HG03108 (cell line): ENCODE measurements at regions not wholly inside any gene's neighbourhood (a gene's known extent, or its start where the extent isn't known, plus 50 kb on each side); places are given as distances from the start of the nearest gene placed in this dataset.

Experiments used
- ATAC-seq: cut with Tn5 transposase; IDR thresholded peaks from one replicate; pipeline ENCODE4 v1.9.1; 2021; ENCODE audit warnings: moderate library complexity; ENCODE audit not compliant: unreplicated experiment

DNA sequence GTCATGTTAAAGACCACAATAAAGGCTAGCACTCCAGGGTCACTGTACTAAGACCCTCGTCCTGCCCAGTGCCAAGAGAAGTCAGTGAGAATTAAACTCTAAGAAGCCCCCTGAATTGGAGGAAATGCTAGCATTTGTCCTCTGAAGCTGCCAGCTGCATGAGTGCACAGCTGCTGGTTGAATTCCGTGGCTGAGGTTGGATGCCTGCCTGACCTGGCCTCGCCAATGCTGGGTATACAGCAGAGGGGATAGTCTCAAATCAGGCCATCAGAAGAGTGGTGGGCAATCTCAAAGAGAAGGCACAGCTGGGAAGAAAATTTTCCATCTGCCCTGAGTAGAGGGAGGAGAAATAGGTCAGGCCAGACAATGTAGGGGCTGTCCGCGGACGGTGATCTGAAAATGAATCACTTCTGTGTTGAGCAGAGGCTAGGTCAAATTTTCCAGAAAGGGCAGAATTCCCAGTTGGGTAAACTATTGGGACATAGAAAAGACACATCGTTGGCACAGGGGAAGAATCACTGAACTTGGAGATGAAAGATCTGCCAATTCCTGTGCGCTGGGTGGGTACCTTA lies 110.5 kb upstream of the AGAP1 start:
- no peak for ATAC-seq

DNA sequence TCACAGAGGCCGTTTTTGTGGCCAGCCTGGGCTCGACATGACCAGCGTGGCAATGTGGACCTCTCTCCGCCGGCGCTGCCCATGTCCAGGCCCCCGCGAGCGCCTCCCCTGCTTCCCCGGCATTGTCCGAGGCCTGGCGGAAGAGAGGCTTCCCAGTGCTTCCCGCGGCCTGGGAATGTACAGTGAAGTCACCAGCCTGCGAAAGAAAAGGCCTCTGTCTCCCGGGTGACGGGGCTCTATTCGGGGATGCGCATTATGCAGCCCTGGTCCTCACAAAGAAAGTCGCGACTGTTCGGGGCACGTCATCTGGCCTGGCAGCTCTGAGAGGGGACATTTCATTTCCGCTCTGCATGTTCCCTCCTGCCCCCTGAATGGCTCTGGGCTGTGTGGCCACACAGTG lies 109.2 kb upstream of the AGAP1 start:
- ATAC-seq, result no peak

DNA sequence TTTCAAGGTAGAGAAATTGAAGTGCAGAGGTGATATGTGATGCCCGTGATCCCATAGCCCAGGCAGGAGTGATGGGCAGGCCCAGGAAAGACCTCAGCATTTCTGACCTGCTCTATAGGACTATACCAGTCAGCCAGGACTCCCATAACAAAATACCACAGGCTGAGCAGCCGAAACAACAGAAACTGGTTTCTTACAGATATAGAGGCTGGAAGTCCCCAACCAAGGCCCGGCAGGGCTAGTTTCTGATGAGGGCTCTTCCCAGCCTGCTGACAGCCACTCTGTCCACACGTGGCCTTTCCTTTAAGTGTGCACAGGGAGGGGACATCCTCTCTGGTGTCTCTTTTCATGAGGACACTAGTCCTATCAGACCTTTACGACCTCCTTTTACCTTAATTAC lies 104.2 kb upstream of the AGAP1 start:
- ATAC-seq, result no peak

DNA sequence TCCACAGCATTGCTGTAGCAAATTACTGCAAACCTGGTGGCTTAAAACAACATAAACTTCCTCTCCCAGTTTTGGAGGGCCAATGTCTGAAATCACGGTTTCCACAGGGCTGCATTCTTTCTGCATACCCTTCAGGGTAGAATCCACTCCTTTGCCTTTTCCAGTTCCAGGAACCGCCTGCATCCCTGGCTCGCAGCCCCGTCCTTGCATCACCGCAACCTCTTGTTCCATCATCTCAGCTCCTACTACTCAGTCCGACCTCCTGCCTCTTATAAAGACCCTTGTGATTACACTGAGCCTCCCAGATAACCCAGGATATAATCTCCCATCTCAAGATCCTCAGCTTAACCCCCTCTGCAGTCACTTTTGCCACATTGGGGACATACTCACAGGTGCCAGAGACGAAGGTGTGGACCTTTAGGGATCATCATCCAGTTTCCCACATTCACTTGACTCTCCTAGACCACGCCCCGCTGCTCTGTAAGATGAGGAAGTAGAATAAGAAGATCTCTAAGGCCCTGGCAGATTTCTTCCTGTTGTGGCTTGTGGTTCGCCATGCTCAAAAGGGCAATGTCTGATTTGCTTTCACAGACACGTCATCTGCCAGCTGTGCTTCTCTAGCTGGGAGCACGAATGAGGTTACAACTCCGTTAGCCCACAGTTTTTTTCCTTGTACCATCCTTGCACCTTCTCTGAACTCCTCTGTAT lies 103.6 kb upstream of the AGAP1 start:
- no peak for ATAC-seq

DNA sequence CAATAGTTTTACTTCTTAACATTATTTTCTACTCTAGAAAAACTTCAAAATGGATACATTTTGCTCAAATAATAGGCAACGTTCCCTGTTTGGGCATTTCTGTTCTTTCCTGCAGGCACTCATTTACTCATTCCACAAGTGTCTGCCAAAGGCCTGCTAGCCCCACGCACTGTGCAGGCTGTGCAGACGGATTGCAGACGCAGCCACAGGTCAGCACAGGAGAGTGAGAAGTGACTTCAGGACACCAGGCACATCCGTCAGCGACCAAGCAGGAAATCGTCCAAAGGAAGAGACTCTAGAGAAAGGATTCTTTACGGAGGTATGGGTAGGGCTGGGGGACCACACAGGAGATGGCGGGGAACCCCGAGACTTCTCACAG lies 103.0 kb upstream of the AGAP1 start:
- no peak for ATAC-seq

DNA sequence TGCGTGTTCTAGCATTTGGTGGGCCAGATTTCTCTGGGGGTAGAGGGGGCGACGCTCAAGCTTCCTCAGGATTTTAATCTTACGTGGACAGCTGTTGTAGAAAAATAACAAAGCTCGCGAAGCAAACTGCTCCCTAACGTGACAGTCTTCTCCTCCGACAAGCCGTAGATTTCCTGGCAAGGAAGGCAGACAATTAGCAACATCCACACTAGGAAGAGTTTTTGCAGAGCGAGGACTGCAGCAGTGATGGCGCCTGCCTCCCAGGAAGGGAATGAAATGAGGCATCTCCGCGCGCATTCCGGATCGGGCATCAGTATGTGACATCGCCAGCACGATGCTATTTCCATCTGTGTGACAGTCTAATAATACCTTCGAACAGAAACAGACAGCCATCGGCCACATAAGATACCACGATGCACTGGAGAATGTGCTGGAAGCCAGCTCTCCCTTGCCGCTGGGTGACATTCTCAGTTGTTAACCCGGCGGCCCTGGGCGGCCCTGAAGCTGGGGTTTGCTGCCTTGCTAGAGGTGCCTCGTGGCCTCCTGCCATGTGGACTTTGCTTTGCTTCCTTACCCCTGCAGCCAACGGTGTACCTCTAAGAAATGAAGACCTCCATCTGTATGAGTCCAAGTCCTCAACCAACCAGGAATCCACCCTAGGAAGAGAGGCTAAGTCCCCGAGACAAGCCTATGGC lies 101.8 kb upstream of the AGAP1 start:
- ATAC-seq, result no peak

DNA sequence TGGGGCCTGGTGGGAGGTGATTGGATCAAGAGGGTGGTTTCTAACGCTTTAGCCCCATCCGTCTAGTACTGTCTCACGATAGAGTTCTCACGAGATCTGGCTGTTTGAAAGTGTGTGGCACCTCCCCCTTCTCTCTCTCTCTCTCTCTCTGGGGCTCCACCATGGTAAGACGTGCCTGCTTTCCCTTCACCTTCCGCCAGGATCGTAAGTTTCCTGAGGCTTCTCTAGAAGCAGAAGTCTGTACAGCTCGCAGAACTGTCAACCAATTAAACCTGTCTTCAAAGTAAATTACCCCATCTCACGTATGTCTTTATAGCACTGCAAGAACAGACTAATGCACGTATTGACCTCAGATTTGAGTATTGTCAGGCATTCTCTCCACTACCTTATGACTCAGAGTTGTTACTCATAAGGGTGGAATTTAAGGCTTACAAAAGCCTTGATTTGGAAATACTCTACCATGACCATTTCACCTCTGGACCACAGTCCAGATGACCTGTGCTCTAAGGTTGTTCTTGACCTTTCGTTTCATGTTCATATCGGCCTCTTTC lies 99.5 kb upstream of the AGAP1 start:
- no peak for ATAC-seq

DNA sequence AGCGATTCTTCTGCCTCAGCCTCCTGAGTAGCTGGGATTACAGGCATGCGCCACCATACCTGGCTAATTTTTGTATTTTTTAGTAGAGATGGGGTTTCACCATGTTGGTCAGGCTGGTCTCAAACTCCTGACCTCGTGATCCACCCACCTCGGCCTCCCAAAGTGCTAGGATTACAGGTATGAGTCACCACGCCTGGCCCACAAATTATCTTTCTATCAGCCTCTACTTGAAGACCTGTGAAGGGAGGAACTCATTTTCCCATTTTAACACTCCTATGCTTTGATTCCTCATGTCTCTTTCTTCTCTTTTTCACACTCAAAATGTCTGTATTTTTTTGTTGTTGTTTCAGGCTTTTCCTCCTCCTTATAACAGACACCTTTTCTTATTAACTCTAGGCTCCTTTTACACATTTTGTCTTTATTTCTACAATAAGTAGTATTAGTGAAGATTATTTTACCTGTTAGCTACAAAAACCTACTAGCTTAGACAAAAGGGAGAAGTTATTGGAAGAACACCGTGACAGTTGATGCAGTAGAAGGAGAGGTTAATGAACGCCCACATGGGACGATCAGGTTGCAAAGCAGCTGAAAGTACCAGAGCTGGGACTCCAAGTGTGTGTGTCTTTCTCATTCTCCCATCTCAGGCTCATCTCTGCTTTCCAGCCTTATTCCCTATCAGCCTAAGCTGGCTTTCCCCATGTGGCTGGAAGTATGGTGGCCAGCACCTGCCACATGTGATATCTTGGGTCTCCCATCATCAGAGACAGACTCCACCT lies 97.6 kb upstream of the AGAP1 start:
- ATAC-seq, result no peak

DNA sequence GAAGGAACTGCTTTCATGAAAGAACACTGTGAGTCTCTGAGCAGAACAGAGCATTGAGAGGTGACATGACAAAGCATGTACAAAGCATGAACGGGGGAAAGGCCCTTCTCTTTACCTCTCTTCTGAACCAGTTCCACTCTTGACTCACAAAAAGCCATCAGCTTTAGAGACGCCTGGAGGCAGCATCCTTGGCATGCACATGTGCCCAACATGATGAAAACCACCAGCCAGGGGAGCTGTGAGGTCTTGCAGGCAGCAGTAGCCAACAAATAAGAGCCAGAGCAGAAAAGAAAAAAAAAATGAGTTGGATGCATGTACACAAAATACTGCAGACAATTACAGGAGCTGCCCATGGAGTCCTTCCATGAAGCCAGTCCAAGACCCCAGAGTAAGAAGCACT lies 95.5 kb upstream of the AGAP1 start:
- no peak for ATAC-seq

DNA sequence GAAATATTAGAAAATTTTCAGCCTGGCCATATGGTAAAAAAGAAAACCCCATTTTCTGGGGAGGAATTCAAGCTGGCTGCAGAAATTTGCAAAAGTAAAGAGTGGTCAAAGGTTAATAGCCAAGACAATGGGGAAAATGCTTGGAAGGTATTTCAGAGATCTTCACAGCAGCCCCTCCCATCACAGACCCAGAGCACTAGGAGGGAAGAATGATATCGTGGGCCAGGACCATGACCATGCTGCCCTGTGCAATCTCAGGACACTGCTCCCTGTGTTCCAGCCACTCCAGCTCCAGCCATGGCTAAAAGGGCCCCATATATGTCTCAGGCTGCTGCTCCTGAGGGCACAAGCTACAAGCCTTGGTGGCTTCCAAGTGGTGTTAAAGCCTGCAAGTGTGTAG lies 93.9 kb upstream of the AGAP1 start:
- no peak for ATAC-seq

DNA sequence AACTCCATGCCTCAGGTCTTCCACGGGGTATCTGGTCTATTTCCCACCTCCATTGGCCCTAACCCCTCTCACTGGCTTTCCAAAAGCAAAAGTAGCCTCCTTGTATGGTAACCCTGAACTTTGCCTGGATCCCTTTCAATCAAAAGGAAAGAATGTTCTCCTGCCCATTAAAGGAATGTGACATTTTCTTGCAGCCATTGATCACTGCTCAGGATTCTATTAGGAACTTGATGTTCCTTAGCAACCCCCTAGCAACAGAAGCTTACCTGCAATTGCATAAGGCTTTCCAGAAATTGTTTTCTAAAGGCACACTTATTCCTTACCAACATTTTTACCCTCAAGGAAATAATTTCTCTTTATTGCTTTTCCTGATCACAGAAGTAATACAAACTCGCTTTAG lies 91.4 kb upstream of the AGAP1 start:
- ATAC-seq, result no peak

DNA sequence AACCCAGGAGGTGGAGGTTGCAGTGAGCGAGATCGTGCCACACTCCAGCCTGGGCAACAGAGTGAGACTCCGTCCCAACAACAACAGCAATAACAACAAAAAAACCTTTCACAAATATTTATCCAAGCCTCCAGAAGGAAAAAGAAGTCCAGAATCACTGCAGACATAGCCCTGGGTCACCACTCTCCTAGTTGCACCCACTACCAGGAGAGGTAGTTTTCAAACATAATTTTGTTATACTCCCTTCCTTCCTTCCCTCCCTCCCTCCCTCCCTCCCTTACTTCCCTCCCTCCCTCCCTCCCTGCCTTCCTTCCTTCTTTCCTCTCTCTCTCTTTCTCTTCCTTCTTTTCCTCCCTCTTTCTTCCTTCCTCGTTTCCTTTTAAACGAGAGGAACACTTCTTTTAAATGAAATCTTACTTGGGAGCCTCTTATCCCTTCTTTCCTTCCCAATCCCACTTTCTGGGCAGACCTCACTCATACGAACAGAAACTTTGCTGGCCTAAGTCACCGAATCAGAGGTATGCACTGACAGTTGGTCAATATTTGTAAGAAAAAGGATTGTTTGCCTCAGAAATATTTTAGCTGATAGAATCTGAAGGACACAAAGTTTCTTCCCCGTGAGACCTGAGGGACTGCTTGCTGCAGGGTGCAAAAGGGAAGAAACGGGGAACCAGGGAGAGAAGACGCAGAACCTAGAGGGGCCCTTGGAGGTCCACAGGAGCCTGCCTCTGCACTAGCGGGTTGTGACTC lies 88.1 kb upstream of the AGAP1 start:
- no peak for ATAC-seq

DNA sequence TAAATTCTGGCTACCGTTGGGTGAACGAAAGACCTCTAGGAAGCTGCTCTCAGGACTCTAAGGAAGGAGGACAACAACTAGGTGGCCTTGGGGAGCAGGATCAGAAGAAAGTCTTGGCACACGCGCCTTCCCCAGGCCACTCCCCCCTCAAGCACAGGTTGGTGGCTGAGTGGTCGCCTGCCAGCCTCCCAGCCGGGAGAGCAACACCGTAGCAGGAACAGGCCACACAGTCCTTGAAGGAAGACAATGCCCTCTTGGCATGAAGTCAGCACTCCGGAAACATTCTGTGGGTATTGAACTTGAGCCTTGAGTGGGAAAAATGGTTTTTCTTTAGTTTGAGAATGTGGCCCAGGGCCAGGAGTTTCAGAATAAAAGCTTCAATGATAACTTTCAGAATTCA lies 87.4 kb upstream of the AGAP1 start:
- no peak for ATAC-seq

DNA sequence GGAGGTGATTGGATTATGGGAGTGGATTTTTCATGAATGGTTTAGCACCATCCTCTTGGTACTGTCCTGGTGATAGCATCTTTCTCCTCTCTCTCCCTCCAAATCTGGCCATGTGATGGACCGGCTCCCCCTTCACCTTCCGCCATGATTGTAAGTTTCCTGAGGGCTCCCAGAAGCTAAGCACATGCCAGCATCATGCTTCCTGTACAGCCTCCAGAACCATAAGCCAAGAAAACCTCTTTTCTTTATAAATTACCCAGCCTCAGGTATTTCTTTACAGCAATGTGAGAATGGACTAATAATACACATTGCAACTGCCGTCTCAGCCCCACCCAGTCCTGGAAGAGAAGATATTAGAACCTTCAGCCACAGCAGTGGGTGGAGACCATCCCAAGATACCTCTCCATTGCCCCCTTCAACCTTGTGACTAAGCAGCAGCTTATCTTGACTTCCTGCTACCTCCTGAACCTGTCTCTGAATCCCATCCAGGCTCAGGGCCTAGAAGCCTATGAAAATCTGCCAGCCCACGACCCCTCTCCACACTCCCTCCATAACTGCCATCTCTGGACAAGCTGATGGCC lies 81.8 kb upstream of the AGAP1 start:
- ATAC-seq, result no peak

DNA sequence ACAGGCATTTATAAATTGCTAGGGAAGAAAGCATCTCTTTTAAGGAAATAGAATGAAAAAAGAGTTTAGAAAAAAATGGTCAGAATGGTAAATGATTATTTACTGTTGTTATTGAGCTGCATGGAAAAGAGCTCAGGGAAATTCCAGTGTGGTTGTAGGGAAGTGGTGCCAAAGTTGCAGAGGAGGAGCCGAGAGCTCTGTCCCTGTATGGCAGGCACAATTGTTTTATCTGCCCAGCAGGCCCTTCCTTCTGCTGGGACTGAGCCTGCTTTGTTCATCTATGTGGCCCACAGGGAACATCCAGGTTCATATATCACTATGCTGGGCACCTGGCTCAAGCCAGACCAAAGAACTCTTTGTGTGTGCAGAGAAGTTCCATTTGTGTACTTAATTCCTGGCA lies 80.8 kb upstream of the AGAP1 start:
- no peak for ATAC-seq

DNA sequence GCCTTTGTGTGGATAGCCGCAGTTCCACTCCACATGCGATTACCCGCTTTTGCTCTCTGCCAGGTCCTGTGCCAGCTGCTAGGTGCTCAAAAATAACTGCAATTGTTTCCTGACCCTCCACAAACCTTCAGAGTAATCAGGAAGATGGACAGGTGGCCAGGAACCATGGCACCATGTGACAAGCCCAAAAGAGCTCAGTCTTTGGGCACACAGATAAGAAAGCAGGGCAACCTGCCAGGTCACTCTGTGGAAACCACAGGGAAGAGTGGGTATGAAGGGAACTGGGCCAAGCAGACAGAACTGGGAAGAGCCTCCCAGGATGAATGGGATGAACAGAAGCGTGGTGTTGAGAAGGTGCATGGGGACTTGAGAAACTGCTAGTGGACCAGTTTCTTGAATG lies 79.4 kb upstream of the AGAP1 start:
- ATAC-seq, result no peak

DNA sequence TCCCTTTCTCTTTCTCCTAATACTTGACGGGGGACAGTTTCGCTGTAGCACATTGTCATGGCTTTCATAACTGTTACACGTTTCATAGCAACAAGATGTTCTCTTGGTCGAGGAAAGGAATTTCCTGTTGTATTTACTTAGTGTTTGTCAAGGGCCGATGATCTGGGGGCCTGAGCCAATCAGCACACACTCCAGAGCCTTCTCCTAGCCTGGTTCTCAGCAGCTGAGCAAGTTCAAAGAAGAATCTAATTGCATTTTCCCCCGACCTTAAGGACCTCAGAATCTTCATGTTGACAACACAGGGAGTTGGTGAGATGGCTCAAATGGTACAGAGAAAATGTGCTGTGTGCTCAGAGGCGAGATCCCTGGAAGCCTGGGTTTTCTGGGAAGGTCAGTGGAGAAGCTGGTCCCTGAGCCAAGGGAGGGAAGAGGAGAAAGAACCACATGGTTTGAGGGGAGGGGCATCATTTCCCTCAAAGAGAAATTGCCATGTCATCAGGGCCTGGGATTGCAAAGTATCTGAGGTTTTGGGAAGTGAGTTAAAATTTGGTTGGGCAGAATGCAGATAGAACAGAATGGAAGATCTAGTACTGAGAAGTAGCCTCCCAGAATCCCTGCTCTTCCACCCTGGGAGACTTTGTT lies 76.9 kb upstream of the AGAP1 start:
- ATAC-seq, result no peak

DNA sequence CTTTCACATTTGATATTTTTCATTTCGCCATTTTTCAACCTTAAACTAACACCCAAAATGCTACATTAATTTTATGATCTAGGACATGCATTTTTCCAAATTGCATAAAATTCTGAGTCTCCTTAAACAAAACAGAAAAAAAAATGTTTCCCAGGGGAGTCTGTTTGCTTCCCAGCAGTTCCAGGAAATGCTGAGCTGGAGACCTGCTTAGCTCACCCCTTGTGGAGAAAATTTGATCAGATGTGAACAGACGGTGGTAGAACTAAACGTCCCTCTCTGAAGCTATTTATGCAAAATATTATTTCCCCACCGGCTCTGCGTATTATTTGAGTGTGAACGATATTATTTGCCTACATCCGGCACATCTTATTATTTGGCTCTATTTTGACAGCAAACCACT lies 74.9 kb upstream of the AGAP1 start:
- ATAC-seq, result no peak

DNA sequence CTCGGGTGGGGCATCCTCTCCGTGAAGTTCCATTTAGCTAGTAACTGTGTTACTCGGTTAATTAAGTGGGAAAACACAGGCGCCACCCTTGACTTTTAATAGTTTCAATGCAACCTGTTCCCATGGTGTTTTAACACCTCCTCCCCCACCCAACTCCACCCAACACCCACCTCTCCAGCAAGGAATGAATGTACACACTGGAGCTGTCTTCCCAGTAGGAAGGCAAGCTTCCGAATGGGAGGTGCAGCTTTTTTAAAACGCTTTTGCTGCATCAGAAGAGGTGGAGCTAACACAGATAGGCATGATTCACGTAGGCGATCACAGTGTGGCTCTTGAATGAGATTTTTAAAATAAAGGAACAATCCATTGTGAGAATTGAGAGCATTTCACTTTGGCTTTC lies 73.8 kb upstream of the AGAP1 start:
- no peak for ATAC-seq

DNA sequence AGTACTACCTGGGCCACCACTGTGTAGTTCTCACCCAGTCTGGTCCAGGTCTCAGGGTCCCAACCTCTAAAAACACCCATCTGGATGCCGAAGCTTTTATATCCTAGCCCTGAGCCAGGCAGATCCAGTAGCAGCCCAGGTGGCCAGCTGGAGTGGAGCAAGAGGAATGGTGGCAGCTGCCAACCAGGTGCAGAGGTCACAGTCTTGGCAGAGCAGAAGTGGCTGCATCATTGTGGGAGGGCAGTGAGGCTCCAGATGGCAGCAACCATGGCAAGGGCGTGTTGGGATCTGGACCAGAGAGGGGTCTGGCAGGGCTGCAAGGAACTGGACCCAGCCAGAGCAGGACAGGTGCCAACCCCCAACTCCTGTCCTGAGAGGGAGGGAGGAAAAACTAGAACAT lies 72.2 kb upstream of the AGAP1 start:
- no peak for ATAC-seq
